Psoas muscle (tissue), 7 donors: ENCODE measurements at regions not wholly inside any gene's neighbourhood (a gene's known extent, or its start where the extent isn't known, plus 50 kb on each side); places are given as distances from the start of the nearest gene placed in this dataset.
"Not testable (repeated sequence)": the region's sequence is repeated elsewhere in the genome, so short reads cannot be mapped to it uniquely, and the experiment has no call there.

Source experiments
- ATAC-seq, 4 donors: fragments of 200-7000 bp; cut with Tn5 transposase; one replicate each; pipeline ENCODE4 v1.9.1; 2020; ENCODE audit warnings: moderate library complexity in 3 of 4, mild to moderate bottlenecking in 2 of 4
- DNase-seq, 2 donors: peaks; one replicate each; pipeline ENCODE4 v3.0.0-alpha.2; 2020
- H3K27ac ChIP-seq: fragments of 200-600 bp; one replicate; pipeline ENCODE4 v1.8.0; 2022
- H3K27me3 ChIP-seq, 3 donors: fragments of 200-600 bp in 1 of 3; one replicate each; pipeline versions ENCODE4 v1.6.1 to v1.8.0; 2013 to 2022; ENCODE audit warnings: low read length in 2 of 3, mild to moderate bottlenecking in 2 of 3, moderate library complexity in 1 of 3; ENCODE audit not compliant: insufficient read depth in 3 of 3
- H3K36me3 ChIP-seq, 2 donors: fragments of 200-600 bp in 1 of 2; one replicate each; pipeline versions ENCODE4 v1.6.1 to v1.8.0; 2013 to 2022; ENCODE audit warnings: low read depth in 1 of 2, mild to moderate bottlenecking in 1 of 2, moderate library complexity in 1 of 2; ENCODE audit not compliant: insufficient read depth in 1 of 2
- H3K4me1 ChIP-seq: fragments of 200-600 bp; one replicate; pipeline ENCODE4 v1.8.0; 2022
- H3K4me3 ChIP-seq: fragments of 200-600 bp; one replicate; pipeline ENCODE4 v1.8.0; 2022; ENCODE audit warnings: mild to moderate bottlenecking
- H3K9me3 ChIP-seq: fragments of 200-600 bp; one replicate; pipeline ENCODE4 v1.8.0; 2022
- WGBS, 3 donors: extraction: QIAGEN DNeasy Blood & Tissue Kit; methylation state at CpG; one replicate each; pipeline versions ENCODE4 v1.1.6 to v1.1.7; 2013; 5-methylcytosine and 5-hydroxymethylcytosine counted together
- intact Hi-C, 2 donors: fragments of 100-400 bp; cut with DNase I; formaldehyde crosslinking; loops; one replicate each; pipeline versions ENCODE4 v1.11.0 to v1.14.2; 2022
- TF ChIP-seq, protein P1 (sequence below): fragments of 200-600 bp; IDR thresholded peaks from one replicate; pipeline ENCODE4 v1.8.0; 2022; ENCODE audit warnings: antibody characterized with exemption
- donor health status: healthy with polysubstance abuse.
- donor health status: DM: no; HTN: no; CAD: no; lungs with moderate emphysema.
- donor health status: Bipolar disorder and iron deficiency.
- donor health status: healthy.
- donor health status: DM: yes; HTN: yes; CAD: no.
- donor health status: DM: no; HTN: no; CAD: no.
- donor health status: DM: yes; HTN: yes; CAD: no.

DNA sequence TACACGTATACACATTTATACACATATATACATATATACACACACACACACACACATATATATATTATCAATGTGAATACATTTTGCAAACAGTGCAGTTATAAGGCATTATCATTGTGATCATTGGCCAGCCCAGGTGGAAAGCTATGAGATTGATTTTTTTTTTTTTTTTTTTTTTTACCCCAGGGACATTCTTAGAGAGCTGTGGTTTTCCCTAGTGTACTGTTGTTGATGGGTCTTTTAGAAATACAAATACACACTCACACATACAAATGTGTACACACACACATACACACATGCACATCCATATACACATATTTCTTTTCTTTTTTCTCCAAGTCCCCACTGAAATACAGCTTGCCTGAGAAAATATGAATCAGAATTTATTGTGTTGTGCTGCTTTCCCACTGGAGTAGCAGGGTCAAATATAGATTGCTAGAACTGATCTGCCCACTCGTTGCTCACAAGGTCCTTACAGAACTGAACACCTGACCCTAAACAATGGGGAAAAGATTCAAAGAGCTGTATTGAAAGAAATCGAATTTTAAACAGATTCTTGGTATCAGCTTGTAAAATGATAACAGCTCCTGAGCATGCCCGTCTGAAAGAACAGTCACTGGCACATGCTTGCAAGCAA lies 325.6 kb downstream of the OMA1 start:
- ATAC-seq (no peak), DNase-seq (no peak)
- TF ChIP-seq, protein P1, sequence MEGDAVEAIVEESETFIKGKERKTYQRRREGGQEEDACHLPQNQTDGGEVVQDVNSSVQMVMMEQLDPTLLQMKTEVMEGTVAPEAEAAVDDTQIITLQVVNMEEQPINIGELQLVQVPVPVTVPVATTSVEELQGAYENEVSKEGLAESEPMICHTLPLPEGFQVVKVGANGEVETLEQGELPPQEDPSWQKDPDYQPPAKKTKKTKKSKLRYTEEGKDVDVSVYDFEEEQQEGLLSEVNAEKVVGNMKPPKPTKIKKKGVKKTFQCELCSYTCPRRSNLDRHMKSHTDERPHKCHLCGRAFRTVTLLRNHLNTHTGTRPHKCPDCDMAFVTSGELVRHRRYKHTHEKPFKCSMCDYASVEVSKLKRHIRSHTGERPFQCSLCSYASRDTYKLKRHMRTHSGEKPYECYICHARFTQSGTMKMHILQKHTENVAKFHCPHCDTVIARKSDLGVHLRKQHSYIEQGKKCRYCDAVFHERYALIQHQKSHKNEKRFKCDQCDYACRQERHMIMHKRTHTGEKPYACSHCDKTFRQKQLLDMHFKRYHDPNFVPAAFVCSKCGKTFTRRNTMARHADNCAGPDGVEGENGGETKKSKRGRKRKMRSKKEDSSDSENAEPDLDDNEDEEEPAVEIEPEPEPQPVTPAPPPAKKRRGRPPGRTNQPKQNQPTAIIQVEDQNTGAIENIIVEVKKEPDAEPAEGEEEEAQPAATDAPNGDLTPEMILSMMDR = no peak

DNA sequence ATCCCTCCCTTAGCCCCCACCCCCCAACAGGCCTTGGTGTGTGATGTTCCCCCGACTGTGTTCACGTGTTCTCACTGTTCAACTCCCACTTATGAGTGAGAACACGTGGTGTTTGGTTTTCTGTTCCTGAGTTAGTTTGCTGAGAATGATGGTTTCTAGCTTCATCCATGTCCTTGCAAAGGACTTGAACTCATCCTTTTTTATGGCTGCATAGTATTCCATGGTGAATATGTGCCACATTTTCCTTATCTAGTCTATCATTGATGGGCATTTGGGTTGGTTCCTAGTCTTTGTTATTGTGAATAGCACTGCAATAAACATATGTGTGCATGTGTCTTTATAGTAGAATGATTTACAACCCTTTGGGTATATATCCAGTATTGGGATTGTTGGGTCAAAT lies 330.4 kb downstream of the OMA1 start:
- H3K27me3 ChIP-seq, H3K4me3 ChIP-seq, DNase-seq, intact Hi-C loops, H3K27ac ChIP-seq, H3K36me3 ChIP-seq, H3K9me3 ChIP-seq, H3K4me1 ChIP-seq, ATAC-seq: not testable (repeated sequence)
- WGBS, 3 donors = 89 to 94% (median 92%) methylated on average over 3 of the region's 3 CpGs

More for the DNA sequence above, 325.6 kb downstream of the OMA1 start:
- H3K36me3 ChIP-seq = no peaks in the 10 kb centered on the region
- H3K27me3 ChIP-seq = no peaks in the 10 kb centered on the region
- no peaks in the 10 kb centered on the region for H3K4me1 ChIP-seq
- no peak overlapping the region for H3K27ac ChIP-seq
- 59 to 72% (median 62%) methylated on average over 4 of the region's 4 CpGs for WGBS, 3 donors
- H3K4me3 ChIP-seq = no peak overlapping the region
- no peaks in the 10 kb centered on the region for H3K9me3 ChIP-seq
- intact Hi-C loops = no loop called here

DNA sequence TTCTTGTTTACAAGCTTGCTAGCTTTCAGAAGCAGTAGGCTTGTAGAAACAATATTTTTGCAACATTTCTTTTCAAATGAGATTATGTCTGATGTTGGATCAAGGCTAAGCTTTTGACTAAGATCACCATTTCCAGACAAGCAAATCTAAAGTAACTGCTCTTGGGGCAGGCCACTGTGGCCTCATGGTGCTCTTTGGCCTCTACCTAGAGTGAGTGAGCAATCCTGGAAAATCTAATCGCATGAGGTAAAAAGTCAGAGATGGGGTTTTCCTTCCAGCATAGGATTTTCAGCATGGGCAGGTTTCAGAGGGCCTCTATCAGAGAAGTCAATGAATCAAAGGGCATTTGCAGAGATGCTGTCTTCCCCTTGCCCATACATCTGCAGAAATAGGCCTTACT lies 331.9 kb downstream of the OMA1 start:
- no peaks in the 10 kb centered on the region for H3K27me3 ChIP-seq
- H3K27ac ChIP-seq = no peak overlapping the region
- no peaks in the 10 kb centered on the region for H3K9me3 ChIP-seq
- TF ChIP-seq, protein P1 = no peak
- intact Hi-C loops = no loop called here
- no peak for ATAC-seq
- H3K4me3 ChIP-seq = no peak overlapping the region
- 89 to 94% (median 94%) methylated on average over 1 of the region's 1 CpG for WGBS, 3 donors
- no peak for DNase-seq
- H3K4me1 ChIP-seq = no peaks in the 10 kb centered on the region
- no peaks in the 10 kb centered on the region for H3K36me3 ChIP-seq

DNA sequence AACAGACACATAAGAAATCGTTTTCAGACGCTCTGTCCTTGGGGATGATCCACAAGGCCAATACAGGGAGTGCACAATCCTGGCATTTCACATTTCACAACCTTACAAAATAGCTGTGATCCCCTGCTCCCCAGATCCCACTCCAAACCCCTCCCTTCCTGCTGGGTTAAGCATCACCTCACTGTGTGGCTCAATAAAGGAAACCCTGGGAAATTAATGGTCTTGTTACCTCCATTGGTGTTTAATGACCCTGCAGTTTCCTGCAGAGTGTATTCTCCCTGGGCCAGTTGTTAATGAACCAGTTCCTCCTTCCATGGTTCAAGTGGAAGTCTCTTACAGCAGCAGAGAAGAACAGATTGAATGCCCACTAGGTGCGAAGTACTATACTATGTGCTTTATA lies 334.7 kb downstream of the OMA1 start:
- Histone ChIP-seq H3K9me3 (no peaks in the 10 kb centered on the region), H3K27me3 (no peaks in the 10 kb centered on the region), H3K27ac (no peak overlapping the region), H3K36me3 (no peaks in the 10 kb centered on the region), H3K4me1 (no peaks in the 10 kb centered on the region), H3K4me3 (no peak overlapping the region)
- WGBS, 3 donors = 19 to 40% (median 25%) methylated on average over 3 of the region's 3 CpGs
- DNase-seq (no peak), ATAC-seq (no peak)
- intact Hi-C loops = no loop called here
- TF ChIP-seq, protein P1 = no peak

DNA sequence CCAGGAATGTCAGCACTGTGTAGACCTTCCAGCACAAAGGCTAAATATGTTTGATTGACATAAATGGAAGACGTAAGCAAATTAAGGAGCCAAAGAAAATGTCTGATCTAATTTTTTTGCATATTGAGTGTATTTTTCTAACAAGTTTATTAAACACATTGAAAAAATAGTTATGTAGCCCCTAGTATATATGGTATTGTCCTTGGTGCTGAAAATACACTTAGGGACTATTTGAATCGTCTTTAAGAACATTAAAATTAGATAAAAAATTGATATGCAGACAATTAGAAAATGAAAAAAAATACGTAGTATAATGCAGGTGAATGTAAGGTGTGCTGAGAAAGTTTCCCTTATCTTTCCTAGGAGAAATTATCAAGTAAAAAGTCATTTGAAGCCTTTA lies 337.0 kb downstream of the OMA1 start:
- H3K27ac ChIP-seq = no peak overlapping the region
- H3K27me3 ChIP-seq = no peaks in the 10 kb centered on the region
- no peaks in the 10 kb centered on the region for H3K4me1 ChIP-seq
- intact Hi-C loops = no loop called here
- no peaks in the 10 kb centered on the region for H3K36me3 ChIP-seq
- WGBS, 3 donors = 66 to 74% (median 71%) methylated on average over 3 of the region's 3 CpGs
- ATAC-seq (no peak), DNase-seq (no peak)
- no peaks in the 10 kb centered on the region for H3K9me3 ChIP-seq
- no peak overlapping the region for H3K4me3 ChIP-seq
- TF ChIP-seq, protein P1 = no peak
